Tibial nerve (tissue), 4 donors: ENCODE measurements at regions not wholly inside any gene's neighbourhood (a gene's known extent, or its start where the extent isn't known, plus 50 kb on each side); places are given as distances from the start of the nearest gene placed in this dataset.

Source experiments
- DNase-seq, 2 donors: peaks; one replicate each; pipeline ENCODE4 v3.0.0-alpha.2; 2019; ENCODE audit warnings: low spot score in 2 of 2
- H3K27ac ChIP-seq, 4 donors: fragments of 200-600 bp; sonication (generic) in 3 of 4; one replicate each; pipeline ENCODE4 v1.5.1; 2017 to 2019; ENCODE audit warnings: mild to moderate bottlenecking in 1 of 4
- H3K27me3 ChIP-seq, 2 donors: fragments of 200-600 bp; sonication (generic) in 1 of 2; one replicate each; pipeline versions ENCODE4 v1.5.1 to v1.6.0; 2017 to 2019
- H3K36me3 ChIP-seq, 3 donors: fragments of 200-600 bp; sonication (generic); one replicate each; pipeline ENCODE4 v1.5.1; 2018 to 2019
- H3K4me1 ChIP-seq, 4 donors: fragments of 200-600 bp; sonication (generic) in 3 of 4; one replicate each; pipeline ENCODE4 v1.5.1; 2017 to 2019
- H3K4me3 ChIP-seq, 4 donors: fragments of 200-600 bp; sonication (generic) in 3 of 4; one replicate each; pipeline ENCODE4 v1.5.1; 2017 to 2019; ENCODE audit warnings: mild to moderate bottlenecking in 1 of 4, moderate library complexity in 1 of 4
- H3K9me3 ChIP-seq, 4 donors: fragments of 200-600 bp; sonication (generic) in 3 of 4; one replicate each; pipeline ENCODE4 v1.5.1; 2017 to 2019
- CTCF ChIP-seq, 5 experiments: fragments of 200-600 bp in 3 of 5; fragments of 450-650 bp in 2 of 5; sonication (generic) in 3 of 5; IDR thresholded peaks; one replicate each; pipeline ENCODE4 v1.5.1; 2016 to 2019; ENCODE audit warnings: antibody characterized with exemption in 5 of 5, mild to moderate bottlenecking in 3 of 5, moderate library complexity in 2 of 5
- EP300 ChIP-seq, 2 donors: sonication (generic); formaldehyde crosslinking; IDR thresholded peaks; one replicate each; pipeline ENCODE4 v1.6.1; 2017; ENCODE audit warnings: antibody characterized with exemption in 2 of 2, mild to moderate bottlenecking in 1 of 2
- POLR2A ChIP-seq, 2 donors: fragments of 450-650 bp; IDR thresholded peaks; one replicate each; pipeline ENCODE4 v1.6.1; 2017; ENCODE audit warnings: antibody characterized with exemption in 2 of 2, mild to moderate bottlenecking in 2 of 2, moderate library complexity in 2 of 2
- WGBS, 2 donors: methylation state at CpG; one replicate each; pipeline ENCODE4 v1.1.5; 2018; 5-methylcytosine and 5-hydroxymethylcytosine counted together

GRCh38 chr11:134485316-134485715 lies 73.3 kb upstream of the B3GAT1 start:
- Histone ChIP-seq H3K27me3 (no peaks in the 10 kb centered on the region), H3K4me3 (no peak overlapping the region), H3K36me3 (no peaks in the 10 kb centered on the region), H3K27ac (no peak overlapping the region), H3K9me3 (no peaks in the 10 kb centered on the region), H3K4me1 (no peaks in the 10 kb centered on the region)
- 61 to 69% methylated on average over 5 of the region's 5 CpGs for WGBS, 2 donors
- no peak for TF ChIP-seq EP300 (IDR thresholded peaks at IDR 0.05)
- no peak for TF ChIP-seq POLR2A (IDR thresholded peaks at IDR 0.05)
- TF ChIP-seq CTCF (IDR thresholded peaks at IDR 0.05): no peak
- DNase-seq: no peak

- Histone ChIP-seq H3K4me3 (no peak overlapping the region), H3K36me3 (no peaks in the 10 kb centered on the region), H3K4me1 (no peaks in the 10 kb centered on the region), H3K27me3 (no peaks in the 10 kb centered on the region), H3K9me3 (no peaks in the 10 kb centered on the region), H3K27ac (no peak overlapping the region)
- no peak for TF ChIP-seq POLR2A (IDR thresholded peaks at IDR 0.05)
- no peak for TF ChIP-seq CTCF (IDR thresholded peaks at IDR 0.05)
- TF ChIP-seq EP300 (IDR thresholded peaks at IDR 0.05): no peak
- 80 to 84% methylated on average over 4 of the region's 4 CpGs for WGBS, 2 donors
- DNase-seq: no peak
Observed at GRCh38 chr11:134483857-134484256, 71.8 kb upstream of the B3GAT1 start.

- H3K9me3 ChIP-seq: no peaks in the 10 kb centered on the region
- H3K27ac ChIP-seq: no peak overlapping the region
- no peak for DNase-seq
- no peak overlapping the region for H3K4me3 ChIP-seq
- H3K4me1 ChIP-seq: no peaks in the 10 kb centered on the region
- 88% methylated on average over 14 of the region's 14 CpGs for WGBS, 2 donors
- no peaks in the 10 kb centered on the region for H3K36me3 ChIP-seq
- H3K27me3 ChIP-seq: no peaks in the 10 kb centered on the region
- TF ChIP-seq EP300 (IDR thresholded peaks at IDR 0.05): no peak
- TF ChIP-seq POLR2A (IDR thresholded peaks at IDR 0.05): no peak
- no peak for TF ChIP-seq CTCF (IDR thresholded peaks at IDR 0.05)
Observed at GRCh38 chr11:134483291-134483690, 71.2 kb upstream of the B3GAT1 start.

GRCh38 chr11:134482865-134483264 lies 70.8 kb upstream of the B3GAT1 start:
- H3K27ac ChIP-seq: no peak overlapping the region
- no peak for DNase-seq
- H3K9me3 ChIP-seq: no peaks in the 10 kb centered on the region
- H3K4me1 ChIP-seq: no peaks in the 10 kb centered on the region
- no peak overlapping the region for H3K4me3 ChIP-seq
- H3K36me3 ChIP-seq: no peaks in the 10 kb centered on the region
- 48 to 50% methylated on average over 2 of the region's 2 CpGs for WGBS, 2 donors
- TF ChIP-seq POLR2A (IDR thresholded peaks at IDR 0.05) (no peak), CTCF (IDR thresholded peaks at IDR 0.05) (no peak), EP300 (IDR thresholded peaks at IDR 0.05) (no peak)
- H3K27me3 ChIP-seq: no peaks in the 10 kb centered on the region

- Histone ChIP-seq H3K27ac (no peak overlapping the region), H3K9me3 (no peaks in the 10 kb centered on the region), H3K27me3 (no peaks in the 10 kb centered on the region), H3K4me1 (no peaks in the 10 kb centered on the region), H3K4me3 (no peak overlapping the region), H3K36me3 (no peaks in the 10 kb centered on the region)
- WGBS, 2 donors: 62 to 64% methylated on average over 4 of the region's 4 CpGs
- DNase-seq: no peak
- TF ChIP-seq CTCF (IDR thresholded peaks at IDR 0.05) (no peak), POLR2A (IDR thresholded peaks at IDR 0.05) (no peak), EP300 (IDR thresholded peaks at IDR 0.05) (no peak)
Observed at GRCh38 chr11:134481933-134482527, 70.0 kb upstream of the B3GAT1 start.
